HEK293 (cell line): ENCODE measurements at regions not wholly inside any gene's neighbourhood (a gene's known extent, or its start where the extent isn't known, plus 50 kb on each side); places are given as distances from the start of the nearest gene placed in this dataset.

Experiments
- CTCF ChIA-PET: fragments of 350-600 bp; formaldehyde crosslinking; extraction: SDS; loops from one replicate; lab custom pipeline; 2021; ENCODE audit warnings: antibody characterized with exemption; lab: Yijun Ruan, JAX
- POLR2A ChIA-PET: fragments of 300-600 bp; formaldehyde crosslinking; extraction: SDS; loops from one replicate; lab custom pipeline; 2020; ENCODE audit warnings: antibody characterized with exemption, inconsistent platforms; lab: Yijun Ruan, JAX
- H3K27ac ChIP-seq: fragments of 200-500 bp; sonication (Bioruptor generic); 2 replicates; pipeline ENCODE4 v1.5.1; 2014; ENCODE audit warnings: low read depth, low read length, control low read depth, inconsistent platforms; ENCODE audit errors: extremely low read depth
- H3K36me3 ChIP-seq, 2 experiments: fragments of 200-500 bp in 1 of 2; sonication (Bioruptor generic) in 1 of 2; 1 replicate in 1 of 2; 2 replicates in 1 of 2; pipeline ENCODE4 v1.5.1; 2014 to 2017; ENCODE audit warnings: inconsistent platforms in 2 of 2, low read length in 2 of 2; ENCODE audit not compliant: control insufficient read depth in 2 of 2, insufficient read depth in 1 of 2
- H3K4me1 ChIP-seq: fragments of 200-500 bp; sonication (Bioruptor generic); 2 replicates; pipeline ENCODE4 v1.5.1; 2014; ENCODE audit warnings: mild to moderate bottlenecking, low read length, inconsistent platforms; ENCODE audit not compliant: control insufficient read depth, insufficient read depth
- H3K4me3 ChIP-seq: 2 replicates; pipeline ENCODE4 v1.5.1; 2011; ENCODE audit warnings: low read depth, mild to moderate bottlenecking, control low read depth, low read length, moderate library complexity
- H3K9me3 ChIP-seq: fragments of 200-500 bp; sonication (Bioruptor generic); 2 replicates; pipeline ENCODE4 v1.5.1; 2014; ENCODE audit warnings: low read depth, low read length, inconsistent platforms; ENCODE audit not compliant: control insufficient read depth, insufficient read depth
- MEIS1 ChIP-seq: sonication (generic); formaldehyde crosslinking; IDR thresholded peaks from 2 replicates; pipeline ENCODE4 v1.8.1; 2022; ENCODE audit warnings: missing genetic modification reagents, mild to moderate bottlenecking, borderline replicate concordance
- MYNN ChIP-seq: fragments of 450-650 bp; formaldehyde crosslinking; IDR thresholded peaks from 2 replicates; pipeline ENCODE4 v1.5.1; 2016; ENCODE audit warnings: missing biosample characterization, missing genetic modification characterization, borderline replicate concordance
- PRDM1 ChIP-seq: fragments of 450-650 bp; formaldehyde crosslinking; IDR thresholded peaks from 2 replicates; pipeline ENCODE4; 2016; ENCODE audit warnings: missing biosample characterization, missing genetic modification characterization
- SETDB1 ChIP-seq: IDR thresholded peaks from one replicate; pipeline ENCODE4 v1.6.1; 2017; ENCODE audit warnings: mild to moderate bottlenecking, low read length, moderate library complexity, mixed read lengths; ENCODE audit not compliant: insufficient read length
- TCF7L2 ChIP-seq: IDR thresholded peaks from 2 replicates; pipeline ENCODE4 v1.6.1; 2011; ENCODE audit warnings: low read depth, mild to moderate bottlenecking, inconsistent platforms, low read length, moderate library complexity, borderline replicate concordance
- TSHZ1 ChIP-seq: fragments of 450-650 bp; formaldehyde crosslinking; IDR thresholded peaks from 2 replicates; pipeline ENCODE4 v1.5.1; 2016; ENCODE audit warnings: missing biosample characterization, missing genetic modification characterization, borderline replicate concordance
- WT1 ChIP-seq: fragments of 450-650 bp; formaldehyde crosslinking; IDR thresholded peaks from 2 replicates; pipeline ENCODE4 v1.5.1; 2016; ENCODE audit warnings: missing biosample characterization, missing genetic modification characterization
- ZBTB48 ChIP-seq: fragments of 450-650 bp; formaldehyde crosslinking; IDR thresholded peaks from 2 replicates; pipeline ENCODE4 v1.5.1; 2016; ENCODE audit warnings: missing biosample characterization, missing genetic modification characterization
- ZFP41 ChIP-seq: fragments of 450-650 bp; formaldehyde crosslinking; IDR thresholded peaks from 2 replicates; pipeline ENCODE4 v1.5.1; 2016; ENCODE audit warnings: missing biosample characterization, missing genetic modification characterization, borderline replicate concordance
- ZIC2 ChIP-seq: fragments of 450-650 bp; formaldehyde crosslinking; IDR thresholded peaks from 2 replicates; pipeline ENCODE4 v1.5.1; 2016; ENCODE audit warnings: missing biosample characterization, missing genetic modification characterization
- ZNF19 ChIP-seq: fragments of 450-650 bp; formaldehyde crosslinking; IDR thresholded peaks from 2 replicates; pipeline ENCODE4; 2016; ENCODE audit warnings: missing biosample characterization, missing genetic modification characterization, low read depth
- ZNF223 ChIP-seq: fragments of 450-650 bp; formaldehyde crosslinking; IDR thresholded peaks from 2 replicates; pipeline ENCODE4 v1.5.1; 2016; ENCODE audit warnings: missing biosample characterization, missing genetic modification characterization
- ZNF280D ChIP-seq: fragments of 450-650 bp; formaldehyde crosslinking; IDR thresholded peaks from 2 replicates; pipeline ENCODE4 v1.5.1; 2016; ENCODE audit warnings: missing biosample characterization, missing genetic modification characterization
- ZNF292 ChIP-seq: fragments of 450-650 bp; formaldehyde crosslinking; IDR thresholded peaks from 2 replicates; pipeline ENCODE4 v1.5.1; 2016; ENCODE audit warnings: low read depth, missing biosample characterization, missing genetic modification characterization, borderline replicate concordance
- ZNF324 ChIP-seq: fragments of 450-650 bp; formaldehyde crosslinking; IDR thresholded peaks from 2 replicates; pipeline ENCODE4 v1.5.1; 2016; ENCODE audit warnings: missing biosample characterization, missing genetic modification characterization
- ZNF341 ChIP-seq: fragments of 450-650 bp; formaldehyde crosslinking; IDR thresholded peaks from 2 replicates; pipeline ENCODE4; 2016; ENCODE audit warnings: low read depth, missing biosample characterization, missing genetic modification characterization
- ZNF704 ChIP-seq: fragments of 450-650 bp; formaldehyde crosslinking; IDR thresholded peaks from 2 replicates; pipeline ENCODE4 v1.5.1; 2016; ENCODE audit warnings: missing biosample characterization, missing genetic modification characterization
- ZNF785 ChIP-seq: fragments of 450-650 bp; formaldehyde crosslinking; IDR thresholded peaks from 2 replicates; pipeline ENCODE4 v1.5.1; 2016; ENCODE audit warnings: missing biosample characterization, missing genetic modification characterization

- H3K4me3 ChIP-seq = no peak overlapping the region
- ChIA-PET POLR2A (no interaction called here), CTCF (interaction anchor here (0.6 kb wide), 1 partner anchor 1111 kb away, joined by 3 read pairs; no protein-coding TSS in a partner anchor)
Measured at GRCh38 chr10:78401624-78402367, 368.1 kb downstream of the RPS24 start.

DNA sequence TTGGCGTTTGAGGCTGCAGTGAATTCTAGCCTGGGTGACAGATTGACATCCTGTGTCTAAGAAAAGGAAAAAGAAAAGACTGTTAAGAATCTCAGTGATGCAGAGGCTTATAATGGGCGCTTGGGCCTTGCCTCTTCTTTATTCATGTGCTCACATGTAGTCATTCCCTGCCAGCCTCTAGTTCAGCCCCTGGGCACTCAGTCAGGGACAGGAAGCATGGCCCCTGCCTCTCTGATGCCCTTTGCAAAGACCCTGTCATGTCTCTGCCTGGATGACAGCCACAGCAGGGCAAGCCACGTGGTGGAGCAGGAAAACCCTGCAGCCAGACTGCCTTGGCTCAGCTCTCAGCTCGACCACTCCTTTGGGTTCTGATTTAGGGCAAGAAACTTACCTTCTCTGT lies 368.9 kb downstream of the RPS24 start:
- H3K4me3 ChIP-seq = no peak overlapping the region
- CTCF ChIA-PET = interaction anchor here (0.7 kb wide), 1 partner anchor 54 kb away, joined by 3 read pairs; no protein-coding TSS in a partner anchor
- TF ChIP-seq ZNF341 (tag by site-specific recombination) (no peak), ZNF704 (tag by site-specific recombination) (no peak), ZNF280D (tag by site-specific recombination) (no peak)
- TF ChIP-seq, all 188 proteins: peak for 0
- no peaks in the 10 kb centered on the region for H3K9me3 ChIP-seq
- POLR2A ChIA-PET = no interaction called here
- H3K36me3 ChIP-seq = no peaks in the 10 kb centered on the region
- H3K27ac ChIP-seq = no peak overlapping the region
- H3K4me1 ChIP-seq = peaks cover 3% of the 10 kb centered on the region; the same call in 1 of the 2 replicates

More at GRCh38 chr10:78401624-78402367, 368.1 kb downstream of the RPS24 start:
- no peaks in the 10 kb centered on the region for H3K36me3 ChIP-seq
- no peaks in the 10 kb centered on the region for H3K9me3 ChIP-seq
- TF ChIP-seq SETDB1 (no peak), ZIC2 (tag by site-specific recombination) (peak; percentile 84)
- no peaks in the 10 kb centered on the region for H3K4me1 ChIP-seq
- H3K27ac ChIP-seq = no peak overlapping the region

DNA sequence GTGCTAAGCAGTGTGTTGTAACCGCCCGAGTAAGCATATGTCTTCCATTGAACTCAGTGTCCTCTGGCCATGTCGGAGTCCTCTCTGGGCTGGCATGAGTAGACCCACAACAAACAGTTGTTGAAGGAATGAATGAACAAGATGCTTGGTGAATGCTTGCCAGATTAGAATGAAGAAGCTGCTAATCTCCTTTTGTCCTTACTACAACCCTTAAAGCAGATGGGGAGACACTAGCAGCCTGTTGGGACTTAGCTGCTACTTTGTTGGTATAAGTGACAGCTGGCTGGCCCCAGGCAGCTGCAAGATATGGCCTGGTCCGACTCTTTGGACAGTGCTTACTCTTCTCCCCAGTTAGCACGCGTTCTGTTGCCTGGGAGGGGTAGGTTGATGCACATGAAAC lies 370.1 kb downstream of the RPS24 start:
- POLR2A ChIA-PET = no interaction called here
- peaks cover 3% of the 10 kb centered on the region; the same call in 1 of the 2 replicates for H3K4me1 ChIP-seq
- H3K4me3 ChIP-seq = no peak overlapping the region
- CTCF ChIA-PET = no interaction called here
- no peaks in the 10 kb centered on the region for H3K9me3 ChIP-seq
- TF ChIP-seq MYNN (tag by site-specific recombination) (no peak), TSHZ1 (no peak), ZNF292 (tag by site-specific recombination) (no peak), ZNF785 (tag by site-specific recombination) (no peak), ZBTB48 (tag by site-specific recombination) (no peak), ZNF324 (tag by site-specific recombination) (no peak), ZNF19 (tag by site-specific recombination) (no peak), WT1 (tag by site-specific recombination) (no peak), ZFP41 (no peak), PRDM1 (tag by site-specific recombination) (no peak), MEIS1 (CRISPR knock-in tag) (no peak), TCF7L2 (no peak), ZNF223 (tag by site-specific recombination) (no peak)
- TF ChIP-seq, all 188 proteins: peak for 0
- Histone ChIP-seq H3K27ac (no peak overlapping the region), H3K36me3 (no peaks in the 10 kb centered on the region)
